Astrocyte (in vitro differentiated cells and primary cell): ENCODE measurements at regions not wholly inside any gene's neighbourhood (a gene's known extent, or its start where the extent isn't known, plus 50 kb on each side); places are given as distances from the start of the nearest gene placed in this dataset.
A peak's percentile ranks its signal among the peaks of the same experiment; 100 is the strongest.

Source experiments
- DNase-seq: peaks from one replicate; pipeline ENCODE4 v3.0.0-alpha.2; 2010; ENCODE audit warnings: low read depth
- FAIRE-seq: peaks from 2 replicates; lab custom pipeline; 2011; peaks lifted over from hg19 to GRCh38; lab: Jason Lieb, UNC
- H2AFZ ChIP-seq: 2 replicates; pipeline ENCODE4 v1.6.0; 2012; ENCODE audit warnings: low read depth, low read length, inconsistent platforms
- H3K27ac ChIP-seq: 2 replicates; pipeline ENCODE4 v1.5.1; 2011; ENCODE audit warnings: low read depth, low read length, inconsistent platforms
- H3K27me3 ChIP-seq: 2 replicates; pipeline ENCODE4 v1.6.0; 2011; ENCODE audit warnings: low read length, inconsistent platforms; ENCODE audit not compliant: insufficient read depth
- H3K36me3 ChIP-seq: 2 replicates; pipeline ENCODE4 v1.5.1; 2011; ENCODE audit warnings: low read length, inconsistent platforms; ENCODE audit not compliant: insufficient read depth
- H3K4me1 ChIP-seq: 2 replicates; pipeline ENCODE4 v1.5.1; 2011; ENCODE audit warnings: low read length, inconsistent platforms; ENCODE audit not compliant: insufficient read depth
- H3K4me2 ChIP-seq: 2 replicates; pipeline ENCODE4 v1.6.0; 2012; ENCODE audit warnings: low read length, inconsistent platforms
- H3K4me3 ChIP-seq: 2 replicates; pipeline ENCODE4 v1.5.1; 2011; ENCODE audit warnings: low read depth, mild to moderate bottlenecking, low read length, inconsistent platforms; ENCODE audit not compliant: insufficient read depth
- H3K79me2 ChIP-seq: 2 replicates; pipeline ENCODE4 v1.6.0; 2012; ENCODE audit warnings: mild to moderate bottlenecking, low read length, inconsistent platforms; ENCODE audit not compliant: insufficient read depth
- H3K9ac ChIP-seq: 2 replicates; pipeline ENCODE4 v1.6.0; 2012; ENCODE audit warnings: mild to moderate bottlenecking, low read length, inconsistent platforms
- H3K9me3 ChIP-seq: 2 replicates; pipeline ENCODE4 v1.5.1; 2012; ENCODE audit warnings: low read depth, mild to moderate bottlenecking, low read length, inconsistent platforms; ENCODE audit not compliant: insufficient read depth
- H4K20me1 ChIP-seq: 2 replicates; pipeline ENCODE4 v1.6.0; 2012; ENCODE audit warnings: low read length, inconsistent platforms; ENCODE audit not compliant: insufficient read depth
- H3K27ac Mint-ChIP-seq: one replicate; pipeline ENCODE4 v1.8.0; 2021; ENCODE audit warnings: mild to moderate bottlenecking, mixed read lengths; ENCODE audit not compliant: unreplicated experiment
- H3K27me3 Mint-ChIP-seq: one replicate; pipeline ENCODE4 v1.8.0; 2021; ENCODE audit warnings: low read depth, mixed read lengths; ENCODE audit not compliant: unreplicated experiment
- H3K36me3 Mint-ChIP-seq: one replicate; pipeline ENCODE4 v1.8.0; 2021; ENCODE audit warnings: low read depth, mixed read lengths; ENCODE audit not compliant: unreplicated experiment
- H3K4me1 Mint-ChIP-seq: one replicate; pipeline ENCODE4 v1.8.0; 2021; ENCODE audit warnings: low read depth, mixed read lengths; ENCODE audit not compliant: unreplicated experiment
- H3K4me3 Mint-ChIP-seq: one replicate; pipeline ENCODE4 v1.8.0; 2021; ENCODE audit warnings: mild to moderate bottlenecking, moderate library complexity, mixed read lengths; ENCODE audit not compliant: unreplicated experiment
- H3K9me3 Mint-ChIP-seq: one replicate; pipeline ENCODE4 v1.8.0; 2021; ENCODE audit warnings: mild to moderate bottlenecking, mixed read lengths; ENCODE audit not compliant: unreplicated experiment
- EZH2 ChIP-seq: IDR thresholded peaks from 2 replicates; pipeline ENCODE4 v1.6.1; 2012; ENCODE audit warnings: mild to moderate bottlenecking, low read length, inconsistent platforms; ENCODE audit not compliant: insufficient read depth
- TF ChIP-seq, protein P1 (sequence below): IDR thresholded peaks from 2 replicates; pipeline ENCODE4 v1.5.1; 2011; ENCODE audit warnings: low read depth, mild to moderate bottlenecking, inconsistent platforms, low read length, moderate library complexity; ENCODE audit not compliant: insufficient read depth

DNA sequence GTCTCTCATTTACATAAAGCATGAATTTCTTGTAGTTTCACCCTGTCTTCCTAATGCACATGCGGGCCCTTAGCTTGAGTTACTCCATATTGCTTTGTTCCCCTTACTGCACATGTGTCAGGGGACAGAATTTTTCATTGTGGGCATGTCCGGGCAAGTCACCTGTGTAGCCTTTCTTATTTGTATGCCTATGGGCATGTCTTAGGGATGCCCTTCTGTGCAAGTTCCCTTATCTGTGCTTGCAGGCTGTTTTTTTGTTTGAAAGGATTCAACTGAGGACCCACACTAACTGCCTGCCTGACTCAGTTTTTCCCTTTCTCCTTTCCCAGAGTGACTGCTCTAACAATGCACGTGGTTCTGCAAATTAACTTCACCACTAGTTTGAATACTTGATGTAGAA, 161.7 kb downstream of the YTHDC2 start:
- FAIRE-seq: no peak
- H3K4me1 Mint-ChIP-seq: no peaks in the 10 kb centered on the region

DNA sequence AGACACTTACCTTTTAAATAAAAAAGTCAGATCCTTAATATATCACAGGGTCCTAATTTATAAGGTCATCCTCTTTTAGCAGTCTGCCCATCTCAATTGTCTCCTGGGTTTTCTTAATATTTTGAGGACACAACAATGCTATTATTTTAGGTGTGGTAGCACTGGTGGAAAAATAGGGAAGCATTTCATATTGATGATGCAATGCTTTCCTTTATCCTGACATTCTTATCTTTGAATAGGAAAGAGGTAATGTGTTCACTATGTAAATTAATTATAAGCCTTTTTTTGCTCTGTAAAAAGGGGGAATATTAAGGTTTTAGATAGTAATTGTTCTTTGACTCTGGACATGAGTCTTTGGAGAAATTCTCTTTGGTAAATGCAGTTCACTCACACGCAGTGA, 164.7 kb downstream of the YTHDC2 start:
- H2AFZ ChIP-seq: no peak overlapping the region
- Mint-ChIP-seq H3K27ac (no peak overlapping the region), H3K9me3 (peaks cover 6% of the 10 kb centered on the region), H3K4me1 (no peaks in the 10 kb centered on the region), H3K36me3 (no peaks in the 10 kb centered on the region), H3K4me3 (no peak overlapping the region), H3K27me3 (no peaks in the 10 kb centered on the region)
- H3K27ac ChIP-seq: no peak overlapping the region
- H3K4me3 ChIP-seq: no peak overlapping the region
- TF ChIP-seq, protein P1, sequence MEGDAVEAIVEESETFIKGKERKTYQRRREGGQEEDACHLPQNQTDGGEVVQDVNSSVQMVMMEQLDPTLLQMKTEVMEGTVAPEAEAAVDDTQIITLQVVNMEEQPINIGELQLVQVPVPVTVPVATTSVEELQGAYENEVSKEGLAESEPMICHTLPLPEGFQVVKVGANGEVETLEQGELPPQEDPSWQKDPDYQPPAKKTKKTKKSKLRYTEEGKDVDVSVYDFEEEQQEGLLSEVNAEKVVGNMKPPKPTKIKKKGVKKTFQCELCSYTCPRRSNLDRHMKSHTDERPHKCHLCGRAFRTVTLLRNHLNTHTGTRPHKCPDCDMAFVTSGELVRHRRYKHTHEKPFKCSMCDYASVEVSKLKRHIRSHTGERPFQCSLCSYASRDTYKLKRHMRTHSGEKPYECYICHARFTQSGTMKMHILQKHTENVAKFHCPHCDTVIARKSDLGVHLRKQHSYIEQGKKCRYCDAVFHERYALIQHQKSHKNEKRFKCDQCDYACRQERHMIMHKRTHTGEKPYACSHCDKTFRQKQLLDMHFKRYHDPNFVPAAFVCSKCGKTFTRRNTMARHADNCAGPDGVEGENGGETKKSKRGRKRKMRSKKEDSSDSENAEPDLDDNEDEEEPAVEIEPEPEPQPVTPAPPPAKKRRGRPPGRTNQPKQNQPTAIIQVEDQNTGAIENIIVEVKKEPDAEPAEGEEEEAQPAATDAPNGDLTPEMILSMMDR: no peak
- TF ChIP-seq EZH2: no peak
- H3K4me1 ChIP-seq: no peaks in the 10 kb centered on the region
- no peaks in the 10 kb centered on the region for H3K36me3 ChIP-seq
- H3K4me2 ChIP-seq: no peak overlapping the region
- no peaks in the 10 kb centered on the region for H3K9me3 ChIP-seq
- no peak overlapping the region for H3K9ac ChIP-seq
- DNase-seq (no peak), FAIRE-seq (no peak)
- H4K20me1 ChIP-seq: no peaks in the 10 kb centered on the region
- no peaks in the 10 kb centered on the region for H3K79me2 ChIP-seq
- H3K27me3 ChIP-seq: no peaks in the 10 kb centered on the region

More for the DNA sequence above, 161.7 kb downstream of the YTHDC2 start:
- Histone ChIP-seq H3K4me3 (no peak overlapping the region), H3K36me3 (no peaks in the 10 kb centered on the region), H4K20me1 (no peaks in the 10 kb centered on the region), H3K79me2 (no peaks in the 10 kb centered on the region), H3K9ac (no peak overlapping the region), H3K4me1 (no peaks in the 10 kb centered on the region), H3K27ac (no peak overlapping the region), H3K27me3 (no peaks in the 10 kb centered on the region), H3K4me2 (no peak overlapping the region), H2AFZ (no peak overlapping the region), H3K9me3 (no peaks in the 10 kb centered on the region)
- Mint-ChIP-seq H3K4me3 (no peak overlapping the region), H3K9me3 (peaks cover 6% of the 10 kb centered on the region), H3K27me3 (no peaks in the 10 kb centered on the region), H3K36me3 (no peaks in the 10 kb centered on the region), H3K27ac (no peak overlapping the region)
- no peak for DNase-seq
- TF ChIP-seq, protein P1: no peak
- TF ChIP-seq EZH2: no peak

DNA sequence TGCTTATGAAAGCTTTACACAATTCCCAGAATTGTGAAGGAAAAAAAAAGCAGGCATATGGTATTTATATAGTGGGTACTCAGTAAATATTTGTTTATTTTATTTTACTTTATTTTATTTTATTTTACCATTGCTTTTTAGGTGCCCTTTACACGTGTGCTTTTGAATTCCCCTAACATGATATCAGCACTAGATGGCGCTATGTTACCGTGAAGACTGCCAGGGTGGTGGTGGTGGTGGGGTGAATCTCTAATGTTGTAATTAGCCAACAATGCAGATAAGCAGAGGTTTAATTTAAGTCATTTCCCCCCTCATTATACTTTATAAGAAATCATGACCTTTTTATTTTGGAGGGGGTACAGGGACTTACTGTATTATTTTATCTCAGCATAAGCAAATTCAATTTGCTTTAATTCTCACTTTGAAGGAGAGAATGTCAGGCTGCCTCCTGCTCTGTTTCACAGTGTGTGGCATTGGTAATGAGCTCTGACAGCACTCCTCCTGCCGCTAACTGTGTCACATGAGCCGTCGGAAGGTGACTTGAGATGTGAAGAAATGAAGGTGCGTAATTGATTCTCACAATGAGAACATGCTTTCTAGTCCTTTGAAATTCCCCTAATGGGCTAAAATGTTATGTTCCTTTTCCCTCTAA, 165.6 kb downstream of the YTHDC2 start:
- no peak overlapping the region for H3K9ac ChIP-seq
- no peak overlapping the region for H2AFZ ChIP-seq
- FAIRE-seq: no peak
- Mint-ChIP-seq H3K9me3 (peaks cover 6% of the 10 kb centered on the region), H3K27ac (peak overlapping the region; percentile 22), H3K27me3 (no peaks in the 10 kb centered on the region), H3K4me3 (no peak overlapping the region), H3K4me1 (no peaks in the 10 kb centered on the region), H3K36me3 (no peaks in the 10 kb centered on the region)
- no peaks in the 10 kb centered on the region for H3K79me2 ChIP-seq
- H3K4me1 ChIP-seq: no peaks in the 10 kb centered on the region
- no peak overlapping the region for H3K4me3 ChIP-seq
- TF ChIP-seq, protein P1: peak; percentile 66
- TF ChIP-seq EZH2: no peak
- peak; percentile 16 for DNase-seq
- no peaks in the 10 kb centered on the region for H4K20me1 ChIP-seq
- H3K36me3 ChIP-seq: no peaks in the 10 kb centered on the region
- no peak overlapping the region for H3K4me2 ChIP-seq
- H3K27ac ChIP-seq: no peak overlapping the region
- no peaks in the 10 kb centered on the region for H3K27me3 ChIP-seq
- H3K9me3 ChIP-seq: no peaks in the 10 kb centered on the region
